GM12878 (cell line): ENCODE measurements at regions not wholly inside any gene's neighbourhood (a gene's known extent, or its start where the extent isn't known, plus 50 kb on each side); places are given as distances from the start of the nearest gene placed in this dataset.

Source experiments
- ATAC-seq: fragments of 200-7000 bp; cut with Tn5 transposase; 3 replicates; pipeline ENCODE4 v1.9.1; 2020; ENCODE audit warnings: mild to moderate bottlenecking, moderate library complexity
- BruUV-seq: library from RNA; stranded (reverse); fragments of 400-500 nt; replicated peaks from 2 replicates; lab custom pipeline; 2021; lab: Mats Ljungman, UMichigan
- CTCF ChIA-PET: fragments of 300-600 bp; sonication (Branson Sonifier 250); formaldehyde crosslinking; extraction: SDS; loops from one replicate; lab custom pipeline; 2021; ENCODE audit warnings: inconsistent platforms; lab: Yijun Ruan, JAX
- POLR2A ChIA-PET: fragments of 350-600 bp; formaldehyde crosslinking; extraction: SDS; loops from one replicate; lab custom pipeline; 2021; ENCODE audit warnings: inconsistent platforms; lab: Charles Lee
- RAD21 ChIA-PET: fragments of 300-600 bp; sonication (Branson Sonifier 250); formaldehyde crosslinking; loops from one replicate; lab custom pipeline; 2023; ENCODE audit warnings: antibody characterized with exemption; ENCODE audit not compliant: unreplicated experiment; lab: Charles Lee
- SMC1A ChIA-PET: fragments of 300-600 bp; sonication (Branson Sonifier 250); formaldehyde crosslinking; loops from one replicate; lab custom pipeline; 2023; ENCODE audit not compliant: unreplicated experiment, uncharacterized antibody; lab: Charles Lee
- DNase-seq: peaks from one replicate; pipeline ENCODE4 v3.0.0-alpha.2; 2011; ENCODE audit warnings: low read depth, low spot score
- FAIRE-seq: peaks from 3 replicates; lab custom pipeline; 2011; peaks lifted over from hg19 to GRCh38; lab: Jason Lieb, UNC
- H2AFZ ChIP-seq: 2 replicates; pipeline ENCODE4 v1.6.0; 2011; ENCODE audit warnings: low read depth, low read length, control low read depth; ENCODE audit not compliant: control insufficient read depth
- H3K27ac ChIP-seq: 2 replicates; pipeline ENCODE4 v1.5.1; 2011; ENCODE audit warnings: control low read depth; ENCODE audit not compliant: control insufficient read depth, insufficient read depth
- H3K27me3 ChIP-seq, 2 experiments: replicated peaks in 1 of 2; 2 replicates each; pipeline versions ENCODE4 v1.6.0 to v1.6.1; 2011; ENCODE audit warnings: low read length in 1 of 2; ENCODE audit not compliant: control insufficient read depth in 2 of 2, insufficient read depth in 2 of 2
- H3K36me3 ChIP-seq, 2 experiments: 2 replicates each; pipeline ENCODE4 v1.5.1; 2011; ENCODE audit warnings: low read length in 1 of 2; ENCODE audit not compliant: control insufficient read depth in 2 of 2, insufficient read depth in 2 of 2
- H3K4me1 ChIP-seq: 2 replicates; pipeline ENCODE4 v1.6.1; 2011; ENCODE audit warnings: mild to moderate bottlenecking, low read length, moderate library complexity, mixed read lengths; ENCODE audit not compliant: control insufficient read depth, insufficient read depth
- H3K4me2 ChIP-seq: 2 replicates; pipeline ENCODE4 v1.6.0; 2011; ENCODE audit warnings: control low read depth; ENCODE audit not compliant: control insufficient read depth, insufficient read depth
- H3K4me3 ChIP-seq: fragments of 200-600 bp; sonication (generic); 2 replicates; pipeline ENCODE4 v1.5.1; 2016
- H3K79me2 ChIP-seq: 2 replicates; pipeline ENCODE4 v1.6.0; 2011; ENCODE audit warnings: low read length; ENCODE audit not compliant: control insufficient read depth, insufficient read depth
- H3K9ac ChIP-seq: 2 replicates; pipeline ENCODE4 v1.8.0; 2011; ENCODE audit warnings: low read length, control low read depth, mixed read lengths; ENCODE audit not compliant: control insufficient read depth, insufficient read depth
- H3K9me3 ChIP-seq: replicated peaks from 3 replicates; pipeline ENCODE4 v1.5.1; 2011; ENCODE audit warnings: mild to moderate bottlenecking, low read length; ENCODE audit not compliant: control insufficient read depth, insufficient read depth
- H4K20me1 ChIP-seq: 2 replicates; pipeline ENCODE4 v1.6.0; 2011; ENCODE audit not compliant: control insufficient read depth, insufficient read depth
- ASH2L ChIP-seq: fragments of 300-600, 200-600 bp; sonication (generic); IDR thresholded peaks from 2 replicates; pipeline ENCODE4 v1.6.1; 2017; ENCODE audit warnings: low read depth, mild to moderate bottlenecking, borderline replicate concordance
- CHD4 ChIP-seq: fragments of 200-600 bp; sonication (generic); IDR thresholded peaks from 2 replicates; pipeline ENCODE4 v1.6.1; 2016; ENCODE audit warnings: mild to moderate bottlenecking
- ETV6 ChIP-seq, 2 experiments: fragments of 450-650 bp in 1 of 2; IDR thresholded peaks in 1 of 2; conservative IDR thresholded peaks in 1 of 2; 2 replicates each; pipeline ENCODE4 v1.6.1; 2014; ENCODE audit warnings: antibody characterized with exemption in 1 of 2, borderline replicate concordance in 1 of 2, low read depth in 1 of 2, mild to moderate bottlenecking in 1 of 2, moderate library complexity in 1 of 2
- IRF4 ChIP-seq: IDR thresholded peaks from 2 replicates; pipeline ENCODE4 v1.6.1; 2011; ENCODE audit warnings: low read depth, low read length
- NFYA ChIP-seq: IDR thresholded peaks from 2 replicates; pipeline ENCODE4 v1.6.1; 2011; ENCODE audit warnings: low read depth, mild to moderate bottlenecking, low read length, improper control_type of control experiment, borderline replicate concordance
- PML ChIP-seq: IDR thresholded peaks from 2 replicates; pipeline ENCODE4 v1.6.1; 2012; ENCODE audit warnings: low read length, inconsistent platforms
- RAD51 ChIP-seq: fragments of 450-650 bp; IDR thresholded peaks from 2 replicates; pipeline ENCODE4 v1.6.1; 2016; ENCODE audit warnings: moderate library complexity, mild to moderate bottlenecking, inconsistent platforms
- RCOR1 ChIP-seq: conservative IDR thresholded peaks from 2 replicates; pipeline ENCODE4 v1.6.1; 2012; ENCODE audit warnings: low read depth, low read length, improper control_type of control experiment
- SMAD1 ChIP-seq: fragments of 450-650 bp; IDR thresholded peaks from 2 replicates; pipeline ENCODE4 v1.6.1; 2018; ENCODE audit warnings: mild to moderate bottlenecking, low read depth; ENCODE audit not compliant: partially characterized antibody
- WRNIP1 ChIP-seq: IDR thresholded peaks from 2 replicates; pipeline ENCODE4 v1.6.1; 2011; ENCODE audit warnings: low read depth, low read length, improper control_type of control experiment, borderline replicate concordance
- YY1 ChIP-seq: IDR thresholded peaks from 2 replicates; pipeline ENCODE4 v1.6.1; 2011; ENCODE audit warnings: low read depth, mild to moderate bottlenecking, low read length
- ZNF384 ChIP-seq: IDR thresholded peaks from 2 replicates; pipeline ENCODE4 v1.6.1; 2012; ENCODE audit warnings: low read depth, mild to moderate bottlenecking, low read length, improper control_type of control experiment, borderline replicate concordance
- in situ Hi-C: fragments of 300-500 bp; cut with MboI; formaldehyde crosslinking; loops from 9 replicates; pipeline ENCODE4 v1.14.3; 2018; ENCODE audit warnings: mixed read lengths
- intact Hi-C: fragments of 100-400 bp; cut with micrococcal nuclease; formaldehyde crosslinking; loops from one replicate; pipeline ENCODE4 v1.14.2; 2022; ENCODE audit not compliant: unreplicated experiment
- TF ChIP-seq, protein P1 (sequence below): fragments of 450-650 bp; IDR thresholded peaks from 2 replicates; pipeline ENCODE4 v1.6.1; 2018; ENCODE audit warnings: borderline replicate concordance, mild to moderate bottlenecking; ENCODE audit not compliant: partially characterized antibody
- TF ChIP-seq, protein P2 (sequence below): IDR thresholded peaks from 2 replicates; pipeline ENCODE4 v1.6.1; 2011; ENCODE audit warnings: low read depth, mild to moderate bottlenecking, low read length, moderate library complexity, borderline replicate concordance; ENCODE audit errors: extremely low read depth

DNA sequence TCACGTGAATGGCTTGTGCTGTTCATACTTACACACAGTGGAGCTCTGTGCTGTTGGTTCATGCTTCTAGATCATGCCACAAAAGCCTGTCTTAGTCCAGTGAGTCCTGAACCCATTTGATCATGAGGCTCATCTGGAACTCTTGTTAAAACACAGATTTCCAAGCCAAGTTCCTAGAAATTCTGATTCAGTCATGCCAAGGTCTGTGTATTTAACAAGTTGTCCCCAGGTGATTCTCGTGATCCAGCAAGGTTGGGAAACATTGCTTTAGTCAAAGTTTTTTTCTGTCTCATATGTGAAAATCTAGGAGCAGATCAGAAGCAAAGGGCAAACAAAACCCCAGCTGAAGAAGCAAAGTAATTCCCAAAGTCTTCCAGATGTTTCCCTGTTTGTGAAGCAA is 112.5 kb upstream of the GAS1 start (continued):
- no peak for TF ChIP-seq ASH2L
- TF ChIP-seq, all 136 proteins: peak for 0

DNA sequence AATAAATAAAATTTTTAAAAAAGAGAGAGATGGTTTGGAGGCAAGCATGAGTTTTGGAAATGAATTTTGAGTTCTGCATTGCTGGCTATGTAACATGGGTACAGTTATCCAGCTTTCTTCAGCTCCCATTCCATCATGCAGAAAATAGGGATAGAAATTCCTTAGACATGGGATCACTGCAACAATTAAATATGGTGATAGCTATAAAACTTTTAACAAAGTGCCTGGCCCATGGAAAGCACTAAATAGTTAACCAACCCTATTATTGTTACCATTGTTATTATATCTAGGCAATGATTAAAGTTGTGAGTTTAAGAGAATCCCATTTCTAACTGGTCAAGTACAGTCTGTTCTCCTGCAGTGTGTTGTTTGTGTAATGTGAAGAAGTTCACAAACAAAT is 115.4 kb upstream of the GAS1 start:
- DNase-seq (no peak), ATAC-seq (no peak), FAIRE-seq (no peak)
- no peaks in the 10 kb centered on the region for H3K27me3 ChIP-seq
- H3K79me2 ChIP-seq = no peaks in the 10 kb centered on the region
- no peaks in the 10 kb centered on the region for H3K9me3 ChIP-seq
- CTCF ChIA-PET = no interaction called here
- in situ Hi-C loops = no loop called here
- H3K36me3 ChIP-seq = no peaks in the 10 kb centered on the region
- no peak for TF ChIP-seq ASH2L
- TF ChIP-seq CHD4 = no peak
- no peak for TF ChIP-seq RCOR1
- TF ChIP-seq, protein P1, sequence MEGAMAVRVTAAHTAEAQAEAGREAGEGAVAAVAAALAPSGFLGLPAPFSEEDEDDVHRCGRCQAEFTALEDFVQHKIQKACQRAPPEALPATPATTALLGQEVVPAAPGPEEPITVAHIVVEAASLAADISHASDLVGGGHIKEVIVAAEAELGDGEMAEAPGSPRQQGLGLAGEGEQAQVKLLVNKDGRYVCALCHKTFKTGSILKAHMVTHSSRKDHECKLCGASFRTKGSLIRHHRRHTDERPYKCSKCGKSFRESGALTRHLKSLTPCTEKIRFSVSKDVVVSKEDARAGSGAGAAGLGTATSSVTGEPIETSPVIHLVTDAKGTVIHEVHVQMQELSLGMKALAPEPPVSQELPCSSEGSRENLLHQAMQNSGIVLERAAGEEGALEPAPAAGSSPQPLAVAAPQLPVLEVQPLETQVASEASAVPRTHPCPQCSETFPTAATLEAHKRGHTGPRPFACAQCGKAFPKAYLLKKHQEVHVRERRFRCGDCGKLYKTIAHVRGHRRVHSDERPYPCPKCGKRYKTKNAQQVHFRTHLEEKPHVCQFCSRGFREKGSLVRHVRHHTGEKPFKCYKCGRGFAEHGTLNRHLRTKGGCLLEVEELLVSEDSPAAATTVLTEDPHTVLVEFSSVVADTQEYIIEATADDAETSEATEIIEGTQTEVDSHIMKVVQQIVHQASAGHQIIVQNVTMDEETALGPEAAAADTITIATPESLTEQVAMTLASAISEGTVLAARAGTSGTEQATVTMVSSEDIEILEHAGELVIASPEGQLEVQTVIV = no peak
- no peak for TF ChIP-seq NFYA
- TF ChIP-seq RAD51 = no peak
- TF ChIP-seq, protein P2, sequence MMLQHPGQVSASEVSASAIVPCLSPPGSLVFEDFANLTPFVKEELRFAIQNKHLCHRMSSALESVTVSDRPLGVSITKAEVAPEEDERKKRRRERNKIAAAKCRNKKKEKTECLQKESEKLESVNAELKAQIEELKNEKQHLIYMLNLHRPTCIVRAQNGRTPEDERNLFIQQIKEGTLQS = no peak
- TF ChIP-seq IRF4 = no peak
- no peak for TF ChIP-seq ETV6 (conservative IDR thresholded peaks at IDR 0.05 in 1 of 2, IDR thresholded peaks at IDR 0.05 in 1 of 2; ENCODE audit: borderline replicate concordance in 1 of 2, low read depth in 1 of 2)
- TF ChIP-seq SMAD1 = no peak
- TF ChIP-seq YY1 = no peak
- no peak for TF ChIP-seq PML
- TF ChIP-seq WRNIP1 = no peak
- no peak for TF ChIP-seq ZNF384
- POLR2A ChIA-PET = no interaction called here
- no peaks in the 10 kb centered on the region for H3K4me1 ChIP-seq
- H3K27ac ChIP-seq = no peak overlapping the region
- RAD21 ChIA-PET = no interaction called here
- no peak overlapping the region for H3K9ac ChIP-seq
- BruUV-seq = no TSS peak
- no peaks in the 10 kb centered on the region for H4K20me1 ChIP-seq
- intact Hi-C loops = no loop called here
- H3K4me2 ChIP-seq = no peak overlapping the region
- H3K4me3 ChIP-seq = no peak overlapping the region
- SMC1A ChIA-PET = interaction anchor here (1.2 kb wide), 1 partner anchor 78 kb away, joined by 3 read pairs; no protein-coding TSS in a partner anchor
- H2AFZ ChIP-seq = no peak overlapping the region
